NCI-H345 treated with DMSO at 0.1 percent for 48 hours (cell line): ENCODE measurements at regions not wholly inside any gene's neighbourhood (a gene's known extent, or its start where the extent isn't known, plus 50 kb on each side); places are given as distances from the start of the nearest gene placed in this dataset.
"Not testable (repeated sequence)": the region's sequence is repeated elsewhere in the genome, so short reads cannot be mapped to it uniquely, and the experiment has no call there.

ENCODE experiments used
- DNase-seq: peaks from one replicate; lab custom pipeline; 2025; ENCODE audit not compliant: unreplicated experiment; lab: John Stamatoyannopoulos, UW

GRCh38 chrX:39492497-39493162 lies 605.1 kb downstream of the BCOR start:
- no peak for DNase-seq

GRCh38 chrX:39493168-39493567 lies 604.6 kb downstream of the BCOR start:
- no peak for DNase-seq

GRCh38 chrX:39497117-39497516 lies 600.6 kb downstream of the BCOR start:
- DNase-seq: not testable (repeated sequence)

GRCh38 chrX:39497702-39498265 lies 600.0 kb downstream of the BCOR start:
- no peak for DNase-seq

- DNase-seq: no peak
These were observed 597.8 kb downstream of the BCOR start for GRCh38 chrX:39499996-39500395.

GRCh38 chrX:39501822-39502221 lies 595.9 kb downstream of the BCOR start:
- no peak for DNase-seq

- no peak for DNase-seq
These were observed 595.3 kb downstream of the BCOR start for GRCh38 chrX:39502486-39502885.

- DNase-seq: no peak
These were observed 593.5 kb downstream of the BCOR start for GRCh38 chrX:39504227-39504626.

- no peak for DNase-seq
These were observed 592.9 kb downstream of the BCOR start for GRCh38 chrX:39504850-39505259.

- no peak for DNase-seq
These were observed 591.6 kb downstream of the BCOR start for GRCh38 chrX:39506131-39506530.

- DNase-seq: no peak
These were observed 590.7 kb downstream of the BCOR start for GRCh38 chrX:39507034-39507433.

GRCh38 chrX:39507617-39508299 lies 590.0 kb downstream of the BCOR start:
- no peak for DNase-seq

GRCh38 chrX:39508300-39508692 lies 589.5 kb downstream of the BCOR start:
- DNase-seq: no peak

- DNase-seq: no peak
These were observed 588.6 kb downstream of the BCOR start for GRCh38 chrX:39509157-39509556.

GRCh38 chrX:39513836-39514235 lies 583.9 kb downstream of the BCOR start:
- DNase-seq: no peak

GRCh38 chrX:39514801-39515200 lies 583.0 kb downstream of the BCOR start:
- no peak for DNase-seq

GRCh38 chrX:39516427-39516841 lies 581.3 kb downstream of the BCOR start:
- no peak for DNase-seq

GRCh38 chrX:39518476-39519029 lies 579.2 kb downstream of the BCOR start:
- DNase-seq: no peak

- DNase-seq: peak; percentile 22
These were observed 578.7 kb downstream of the BCOR start for GRCh38 chrX:39519030-39519488.

- no peak for DNase-seq
These were observed 578.0 kb downstream of the BCOR start for GRCh38 chrX:39519566-39520301.

- no peak for DNase-seq
These were observed 572.0 kb downstream of the BCOR start for GRCh38 chrX:39525758-39526157.
